NT2/D1 (cell line): ENCODE measurements at regions not wholly inside any gene's neighbourhood (a gene's known extent, or its start where the extent isn't known, plus 50 kb on each side); places are given as distances from the start of the nearest gene placed in this dataset.

ENCODE experiments used
- DNase-seq: peaks from one replicate; pipeline ENCODE4 v3.0.0-alpha.2; 2011; ENCODE audit warnings: low read depth, low spot score
- H3K27me3 ChIP-seq: 2 replicates; pipeline ENCODE4 v1.6.0; 2011; ENCODE audit warnings: mild to moderate bottlenecking; ENCODE audit not compliant: insufficient read length, insufficient read depth
- H3K36me3 ChIP-seq: 2 replicates; pipeline ENCODE4 v1.6.1; 2011; ENCODE audit warnings: mild to moderate bottlenecking, low read length, mixed read lengths; ENCODE audit not compliant: insufficient read depth, insufficient read length
- H3K4me1 ChIP-seq: 2 replicates; pipeline ENCODE4 v1.5.1; 2011; ENCODE audit not compliant: insufficient read depth, insufficient read length
- H3K4me3 ChIP-seq: 2 replicates; pipeline ENCODE4 v1.5.1; 2011; ENCODE audit warnings: low read depth; ENCODE audit not compliant: insufficient read length
- H3K9ac ChIP-seq: 2 replicates; pipeline ENCODE4 v1.6.0; 2011; ENCODE audit warnings: low read depth; ENCODE audit not compliant: insufficient read length
- H3K9me3 ChIP-seq: 2 replicates; pipeline ENCODE4 v1.5.1; 2011; ENCODE audit warnings: mild to moderate bottlenecking, low read length; ENCODE audit not compliant: insufficient read depth
- SUZ12 ChIP-seq: IDR thresholded peaks from 2 replicates; pipeline ENCODE4 v1.6.1; 2011; ENCODE audit not compliant: insufficient read length, insufficient read depth; ENCODE audit errors: extremely low read depth
- YY1 ChIP-seq: IDR thresholded peaks from 2 replicates; pipeline ENCODE4 v1.6.1; 2011; ENCODE audit not compliant: insufficient read length, insufficient read depth
- ZNF274 ChIP-seq: IDR thresholded peaks from 2 replicates; pipeline ENCODE4 v1.6.1; 2011; ENCODE audit warnings: mild to moderate bottlenecking, low read depth, low read length

GRCh38 chr6:126181890-126182289, 158.0 kb upstream of the CENPW start:
- TF ChIP-seq YY1: no peak
- no peak for TF ChIP-seq SUZ12
- TF ChIP-seq ZNF274: no peak
- Histone ChIP-seq H3K9ac (no peak overlapping the region), H3K9me3 (no peaks in the 10 kb centered on the region; the same call in 1 of the 2 replicates)

GRCh38 chr6:126182650-126183311, 157.1 kb upstream of the CENPW start:
- H3K4me3 ChIP-seq: no peak overlapping the region
- DNase-seq: no peak
- no peaks in the 10 kb centered on the region; the same call in 1 of the 2 replicates for H3K9me3 ChIP-seq
- no peaks in the 10 kb centered on the region for H3K27me3 ChIP-seq
- H3K9ac ChIP-seq: no peak overlapping the region
- H3K4me1 ChIP-seq: no peaks in the 10 kb centered on the region
- TF ChIP-seq ZNF274 (no peak), SUZ12 (no peak), YY1 (no peak)
- no peaks in the 10 kb centered on the region for H3K36me3 ChIP-seq

More at GRCh38 chr6:126181890-126182289, 158.0 kb upstream of the CENPW start:
- Histone ChIP-seq H3K36me3 (no peaks in the 10 kb centered on the region), H3K27me3 (no peaks in the 10 kb centered on the region), H3K4me1 (no peaks in the 10 kb centered on the region), H3K4me3 (no peak overlapping the region)
- DNase-seq: no peak

GRCh38 chr6:126185774-126186173, 154.1 kb upstream of the CENPW start:
- no peaks in the 10 kb centered on the region for H3K36me3 ChIP-seq
- H3K27me3 ChIP-seq: no peaks in the 10 kb centered on the region
- no peak overlapping the region for H3K4me3 ChIP-seq
- H3K4me1 ChIP-seq: no peaks in the 10 kb centered on the region
- H3K9ac ChIP-seq: no peak overlapping the region
- H3K9me3 ChIP-seq: no peaks in the 10 kb centered on the region; the same call in 1 of the 2 replicates
- no peak for DNase-seq
- no peak for TF ChIP-seq SUZ12
- TF ChIP-seq ZNF274: no peak
- TF ChIP-seq YY1: no peak

- TF ChIP-seq SUZ12 (no peak), YY1 (no peak), ZNF274 (no peak)
- Histone ChIP-seq H3K9me3 (no peaks in the 10 kb centered on the region), H3K36me3 (no peaks in the 10 kb centered on the region), H3K4me3 (no peak overlapping the region), H3K27me3 (no peaks in the 10 kb centered on the region), H3K9ac (no peak overlapping the region), H3K4me1 (no peaks in the 10 kb centered on the region)
- DNase-seq: no peak
Measured at GRCh38 chr6:126188279-126188909, 151.5 kb upstream of the CENPW start.

GRCh38 chr6:126195625-126196236, 144.2 kb upstream of the CENPW start:
- no peak for TF ChIP-seq YY1
- no peak for TF ChIP-seq SUZ12
- no peak for TF ChIP-seq ZNF274
- H3K9ac ChIP-seq: no peak overlapping the region
- H3K4me1 ChIP-seq: no peaks in the 10 kb centered on the region
- no peak overlapping the region for H3K4me3 ChIP-seq
- no peak for DNase-seq
- H3K36me3 ChIP-seq: no peaks in the 10 kb centered on the region
- H3K9me3 ChIP-seq: no peaks in the 10 kb centered on the region
- no peaks in the 10 kb centered on the region for H3K27me3 ChIP-seq

- no peak overlapping the region for H3K9ac ChIP-seq
- no peaks in the 10 kb centered on the region for H3K9me3 ChIP-seq
- no peak for DNase-seq
- no peaks in the 10 kb centered on the region for H3K36me3 ChIP-seq
- TF ChIP-seq ZNF274 (no peak), YY1 (no peak), SUZ12 (no peak)
- H3K27me3 ChIP-seq: no peaks in the 10 kb centered on the region
- no peak overlapping the region for H3K4me3 ChIP-seq
- no peaks in the 10 kb centered on the region for H3K4me1 ChIP-seq
Measured at GRCh38 chr6:126198631-126199030, 141.3 kb upstream of the CENPW start.

- Histone ChIP-seq H3K9ac (no peak overlapping the region), H3K9me3 (no peaks in the 10 kb centered on the region), H3K27me3 (no peaks in the 10 kb centered on the region), H3K4me3 (no peak overlapping the region), H3K4me1 (no peaks in the 10 kb centered on the region), H3K36me3 (no peaks in the 10 kb centered on the region)
- TF ChIP-seq ZNF274: no peak
- no peak for TF ChIP-seq YY1
- TF ChIP-seq SUZ12: no peak
- no peak for DNase-seq
Measured at GRCh38 chr6:126199466-126199865, 140.4 kb upstream of the CENPW start.
